ENCODE measurements at regions not wholly inside any gene's neighbourhood (a gene's known extent, or its start where the extent isn't known, plus 50 kb on each side); places are given as distances from the start of the nearest gene placed in this dataset.

GRCh38 chr1:4509206-4509605 is 145.2 kb upstream of the AJAP1 start:
- TF ChIP-seq CTCF (IDR thresholded peaks at IDR 0.05) (no peak), POLR2A (IDR thresholded peaks at IDR 0.05) (no peak)

Data from right lobe of liver (tissue), 4 donors.